HG03025 (cell line): ENCODE measurements at regions not wholly inside any gene's neighbourhood (a gene's known extent, or its start where the extent isn't known, plus 50 kb on each side); places are given as distances from the start of the nearest gene placed in this dataset.
"Not testable (repeated sequence)": the region's sequence is repeated elsewhere in the genome, so short reads cannot be mapped to it uniquely, and the experiment has no call there.

Experiments
- ATAC-seq: cut with Tn5 transposase; IDR thresholded peaks from one replicate; pipeline ENCODE4 v1.9.1; 2021; ENCODE audit warnings: mild to moderate bottlenecking, moderate library complexity; ENCODE audit not compliant: unreplicated experiment, low FRiP score

- ATAC-seq = no peak
These were observed 557.3 kb downstream of the TMTC2 start for GRCh38 chr12:83244001-83244400.

GRCh38 chr12:83233987-83234386 lies 547.3 kb downstream of the TMTC2 start:
- not testable (repeated sequence) for ATAC-seq

DNA sequence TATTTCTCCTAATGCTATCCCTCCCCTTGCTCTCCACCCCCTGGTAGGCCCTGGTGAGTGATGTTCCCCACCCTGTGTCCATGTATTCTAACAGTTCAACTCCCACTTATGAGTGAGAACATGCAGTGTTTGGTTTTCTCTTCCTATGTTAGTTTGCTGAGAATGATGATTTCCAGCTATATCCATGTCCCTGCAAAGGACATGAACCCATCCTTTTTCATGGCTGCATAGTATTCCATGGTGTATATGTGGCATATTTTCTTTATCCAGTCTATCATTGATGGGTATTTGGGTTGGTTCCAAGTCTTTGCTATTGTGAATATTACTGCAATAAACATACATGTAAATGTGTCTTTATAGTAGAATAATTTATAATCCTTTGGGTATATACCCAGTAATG lies 540.3 kb downstream of the TMTC2 start:
- ATAC-seq = not testable (repeated sequence)

GRCh38 chr12:83225806-83226205 lies 539.1 kb downstream of the TMTC2 start:
- ATAC-seq = no peak

DNA sequence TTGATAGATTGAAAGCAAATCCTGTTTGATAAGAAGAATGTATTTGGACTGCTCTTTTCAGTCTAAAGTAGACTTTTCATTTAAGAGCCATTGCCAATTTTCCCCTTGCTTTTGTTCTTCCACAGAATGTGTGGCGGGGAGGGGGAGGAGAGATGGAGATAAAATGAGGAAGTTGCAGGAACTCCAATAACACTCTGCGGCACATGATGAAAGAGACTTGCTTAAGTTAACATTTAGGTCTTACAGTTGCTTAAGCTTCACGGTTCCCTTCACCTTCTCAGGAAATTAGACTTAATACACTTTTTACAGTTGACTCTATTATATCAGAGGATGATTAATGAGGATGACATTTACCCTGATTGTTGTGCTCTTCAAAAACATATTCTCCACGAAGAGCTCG lies 537.3 kb downstream of the TMTC2 start:
- no peak for ATAC-seq

GRCh38 chr12:83220774-83221173 lies 534.1 kb downstream of the TMTC2 start:
- no peak for ATAC-seq

- ATAC-seq = no peak
These were observed 529.5 kb downstream of the TMTC2 start for GRCh38 chr12:83216230-83216629.

GRCh38 chr12:83214185-83214584 lies 527.5 kb downstream of the TMTC2 start:
- ATAC-seq = no peak

- ATAC-seq = no peak
These were observed 524.2 kb downstream of the TMTC2 start for GRCh38 chr12:83210933-83211332.

GRCh38 chr12:83199069-83199468 lies 512.4 kb downstream of the TMTC2 start:
- no peak for ATAC-seq

GRCh38 chr12:83198291-83199015 lies 511.7 kb downstream of the TMTC2 start:
- ATAC-seq = no peak

- ATAC-seq = no peak
These were observed 510.8 kb downstream of the TMTC2 start for GRCh38 chr12:83197483-83197914.

GRCh38 chr12:83196694-83197350 lies 510.1 kb downstream of the TMTC2 start:
- no peak for ATAC-seq

GRCh38 chr12:83190631-83191390 lies 504.1 kb downstream of the TMTC2 start:
- ATAC-seq = no peak

DNA sequence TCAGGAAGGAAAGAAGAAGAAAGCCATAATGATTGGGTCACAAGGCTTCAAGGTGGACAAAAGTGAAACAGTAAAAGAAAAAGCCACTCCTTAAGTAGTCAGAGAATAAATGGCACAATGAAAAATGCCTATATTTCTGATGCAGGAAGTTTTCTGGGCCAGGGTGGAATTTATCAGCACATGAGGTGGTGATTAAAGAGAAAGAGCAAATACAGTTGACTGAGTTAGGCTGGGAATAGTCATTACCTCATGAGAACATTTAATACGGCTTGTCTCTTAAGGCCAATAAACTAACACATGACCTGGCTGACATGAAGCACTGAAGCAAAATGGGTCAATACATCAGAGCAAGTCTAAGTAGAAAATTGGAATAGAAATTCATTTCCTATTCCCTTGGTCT lies 499.7 kb downstream of the TMTC2 start:
- no peak for ATAC-seq

DNA sequence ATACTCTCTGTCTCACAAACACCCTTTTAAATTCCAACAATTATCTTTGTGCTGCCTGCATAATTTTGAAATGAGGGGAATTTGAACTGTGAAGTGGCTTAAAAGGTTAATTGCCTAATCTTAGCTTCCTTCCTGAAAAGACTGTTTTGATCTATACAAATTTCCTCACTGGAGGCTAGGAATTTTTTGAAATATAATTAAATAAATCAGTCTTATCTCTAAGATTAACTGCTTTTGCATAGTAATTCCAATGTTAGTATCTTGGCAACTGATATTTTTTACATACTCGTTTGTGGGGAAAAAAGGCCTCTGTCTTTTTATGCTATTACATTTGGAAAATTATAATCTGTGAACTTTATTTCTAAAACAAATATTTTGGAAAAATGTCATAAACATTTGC lies 498.5 kb downstream of the TMTC2 start:
- ATAC-seq = no peak
